GM12873 (cell line): ENCODE measurements at regions not wholly inside any gene's neighbourhood (a gene's known extent, or its start where the extent isn't known, plus 50 kb on each side); places are given as distances from the start of the nearest gene placed in this dataset.

Source experiments
- CTCF ChIP-seq: IDR thresholded peaks from 2 replicates; pipeline ENCODE4 v1.5.1; 2012; ENCODE audit warnings: low read depth, mild to moderate bottlenecking, moderate library complexity, low read length, control low read depth; ENCODE audit not compliant: insufficient read depth; ENCODE audit errors: missing control alignments

GRCh38 chr12:124486346-124486963 is 81.0 kb downstream of the NCOR2 start:
- TF ChIP-seq CTCF: no peak

GRCh38 chr12:124485371-124485770 is 82.0 kb downstream of the NCOR2 start:
- TF ChIP-seq CTCF: no peak

GRCh38 chr12:124484526-124484953 is 82.9 kb downstream of the NCOR2 start:
- no peak for TF ChIP-seq CTCF

- no peak for TF ChIP-seq CTCF
These were observed 83.3 kb downstream of the NCOR2 start for GRCh38 chr12:124484067-124484466.

- no peak for TF ChIP-seq CTCF
These were observed 84.3 kb downstream of the NCOR2 start for GRCh38 chr12:124482901-124483799.

- TF ChIP-seq CTCF: no peak
These were observed 84.9 kb downstream of the NCOR2 start for GRCh38 chr12:124482567-124482893.

- no peak for TF ChIP-seq CTCF
These were observed 85.4 kb downstream of the NCOR2 start for GRCh38 chr12:124481772-124482566.
